ENCODE measurements at regions not wholly inside any gene's neighbourhood (a gene's known extent, or its start where the extent isn't known, plus 50 kb on each side); places are given as distances from the start of the nearest gene placed in this dataset.
"Not testable (repeated sequence)": the region's sequence is repeated elsewhere in the genome, so short reads cannot be mapped to it uniquely, and the experiment has no call there.

- no peak for DNase-seq (ENCODE audit: low spot score)
Measured at GRCh38 chr5:113721171-113721570, 207.7 kb downstream of the YTHDC2 start.

GRCh38 chr5:113723021-113723420 lies 209.5 kb downstream of the YTHDC2 start:
- DNase-seq (ENCODE audit: low spot score), result no peak

- DNase-seq (ENCODE audit: low spot score), result no peak
Measured at GRCh38 chr5:113735751-113736150, 222.3 kb downstream of the YTHDC2 start.

- no peak for DNase-seq (ENCODE audit: low spot score)
Measured at GRCh38 chr5:113742176-113742575, 228.7 kb downstream of the YTHDC2 start.

- DNase-seq (ENCODE audit: low spot score), result no peak
Measured at GRCh38 chr5:113742639-113743038, 229.1 kb downstream of the YTHDC2 start.

GRCh38 chr5:113748403-113748802 lies 234.9 kb downstream of the YTHDC2 start:
- DNase-seq (ENCODE audit: low spot score), result no peak

- DNase-seq (ENCODE audit: low spot score), result no peak
Measured at GRCh38 chr5:113749334-113749733, 235.8 kb downstream of the YTHDC2 start.

- not testable (repeated sequence) for DNase-seq (ENCODE audit: low spot score)
Measured at GRCh38 chr5:113753182-113753581, 239.7 kb downstream of the YTHDC2 start.

GRCh38 chr5:113755516-113755915 lies 242.0 kb downstream of the YTHDC2 start:
- no peak for DNase-seq (ENCODE audit: low spot score)

- DNase-seq (ENCODE audit: low spot score), result no peak
Measured at GRCh38 chr5:113757508-113757907, 244.0 kb downstream of the YTHDC2 start.

- DNase-seq (ENCODE audit: low spot score), result no peak
Measured at GRCh38 chr5:113759505-113759904, 246.0 kb downstream of the YTHDC2 start.

- no peak for DNase-seq (ENCODE audit: low spot score)
Measured at GRCh38 chr5:113760486-113760885, 247.0 kb downstream of the YTHDC2 start.

- no peak for DNase-seq (ENCODE audit: low spot score)
Measured at GRCh38 chr5:113761594-113761993, 248.1 kb downstream of the YTHDC2 start.

GRCh38 chr5:113764382-113764781 lies 250.9 kb downstream of the YTHDC2 start:
- no peak for DNase-seq (ENCODE audit: low spot score)

GRCh38 chr5:113766827-113767226 lies 253.3 kb downstream of the YTHDC2 start:
- not testable (repeated sequence) for DNase-seq (ENCODE audit: low spot score)

GRCh38 chr5:113770648-113771047 lies 257.2 kb downstream of the YTHDC2 start:
- no peak for DNase-seq (ENCODE audit: low spot score)

GRCh38 chr5:113771483-113771882 lies 258.0 kb downstream of the YTHDC2 start:
- DNase-seq (ENCODE audit: low spot score), result no peak

- no peak for DNase-seq (ENCODE audit: low spot score)
Measured at GRCh38 chr5:113776168-113776567, 262.7 kb downstream of the YTHDC2 start.

GRCh38 chr5:113776832-113777525 lies 263.5 kb downstream of the YTHDC2 start:
- no peak for DNase-seq (ENCODE audit: low spot score)

- DNase-seq (ENCODE audit: low spot score), result no peak
Measured at GRCh38 chr5:113778147-113778546, 264.7 kb downstream of the YTHDC2 start.

- DNase-seq (ENCODE audit: low spot score), result no peak
Measured at GRCh38 chr5:113788141-113788655, 274.7 kb downstream of the YTHDC2 start.

GRCh38 chr5:113789769-113790168 lies 276.3 kb downstream of the YTHDC2 start:
- DNase-seq (ENCODE audit: low spot score), result no peak

- no peak for DNase-seq (ENCODE audit: low spot score)
Measured at GRCh38 chr5:113792806-113793205, 279.3 kb downstream of the YTHDC2 start.

- DNase-seq (ENCODE audit: low spot score), result no peak
Measured at GRCh38 chr5:113794981-113795380, 281.5 kb downstream of the YTHDC2 start.

Data from CD4-positive, alpha-beta T cell treated with Interleukin-15 for 4 hours (primary cell).